IPS-NIHi11 (cell line): ENCODE measurements at regions not wholly inside any gene's neighbourhood (a gene's known extent, or its start where the extent isn't known, plus 50 kb on each side); places are given as distances from the start of the nearest gene placed in this dataset.

Source experiments
- DNase-seq: peaks from one replicate; pipeline ENCODE4 v3.0.0; 2012; ENCODE audit warnings: mixed read lengths, low spot score

DNA sequence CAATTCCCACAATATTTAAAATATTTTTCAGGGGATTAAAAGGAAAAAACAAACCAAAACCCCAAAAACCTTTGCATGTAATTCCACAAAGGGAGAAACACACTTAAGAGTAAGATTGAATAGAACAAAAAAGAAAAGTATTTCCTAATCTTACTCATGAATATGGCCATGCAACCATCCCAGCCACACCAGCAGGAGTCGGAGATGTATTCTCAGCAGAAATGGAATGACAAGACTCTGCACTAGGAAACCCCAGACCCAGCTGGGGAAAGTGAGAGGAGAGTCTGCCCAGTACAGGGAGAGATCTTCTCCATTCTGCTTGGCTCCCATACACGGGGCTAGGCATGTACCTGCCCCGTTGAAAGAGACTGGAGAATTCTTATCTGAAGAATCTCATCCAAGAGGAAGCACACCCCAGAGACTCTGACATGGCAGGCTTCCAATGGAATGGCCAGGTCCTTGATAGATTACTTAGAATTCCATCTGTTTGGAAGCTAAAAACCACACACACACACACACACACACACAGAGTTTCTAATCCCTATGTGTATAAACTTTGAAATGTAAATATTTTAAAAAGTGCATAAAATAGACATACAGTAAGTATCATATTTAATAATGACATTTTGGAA lies 118.8 kb downstream of the GADD45G start:
- no peak for DNase-seq

DNA sequence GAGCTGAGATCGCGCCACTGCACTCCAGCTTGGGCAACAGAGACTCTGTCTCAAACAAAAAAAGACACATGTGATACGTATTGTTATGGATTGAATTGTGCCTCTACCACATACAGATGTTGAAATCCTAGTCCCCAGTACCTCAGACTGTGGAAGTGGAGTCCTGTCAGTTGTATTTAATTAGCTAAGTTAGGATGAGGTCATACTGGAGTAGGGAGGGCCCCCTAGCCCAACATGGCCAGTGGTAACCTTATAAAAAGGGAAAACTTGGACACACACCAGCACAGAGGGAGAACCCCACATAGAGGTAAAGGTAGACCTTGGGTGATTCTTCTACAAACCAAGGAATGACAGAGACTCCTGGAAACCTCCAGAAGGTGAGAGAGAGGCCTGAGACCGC lies 119.8 kb downstream of the GADD45G start:
- DNase-seq = no peak

DNA sequence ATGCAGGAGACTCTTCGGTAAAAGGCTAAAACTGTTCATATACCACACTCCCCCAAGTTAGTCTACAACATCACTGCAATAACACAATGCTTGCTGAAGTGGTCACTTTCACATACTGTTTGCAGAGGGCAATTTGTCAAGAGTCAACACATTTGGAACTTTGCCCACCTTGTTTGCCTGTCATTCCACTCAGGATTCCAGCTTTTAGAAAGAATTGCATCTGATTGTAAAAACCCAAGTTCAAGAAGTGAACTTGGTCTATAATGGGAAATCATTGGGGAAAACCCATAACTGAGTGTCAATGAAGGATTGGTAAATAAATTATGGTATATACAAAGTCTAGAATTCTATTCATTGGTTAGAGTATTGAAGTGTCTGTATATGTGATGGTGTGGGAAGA lies 120.5 kb downstream of the GADD45G start:
- DNase-seq = no peak

DNA sequence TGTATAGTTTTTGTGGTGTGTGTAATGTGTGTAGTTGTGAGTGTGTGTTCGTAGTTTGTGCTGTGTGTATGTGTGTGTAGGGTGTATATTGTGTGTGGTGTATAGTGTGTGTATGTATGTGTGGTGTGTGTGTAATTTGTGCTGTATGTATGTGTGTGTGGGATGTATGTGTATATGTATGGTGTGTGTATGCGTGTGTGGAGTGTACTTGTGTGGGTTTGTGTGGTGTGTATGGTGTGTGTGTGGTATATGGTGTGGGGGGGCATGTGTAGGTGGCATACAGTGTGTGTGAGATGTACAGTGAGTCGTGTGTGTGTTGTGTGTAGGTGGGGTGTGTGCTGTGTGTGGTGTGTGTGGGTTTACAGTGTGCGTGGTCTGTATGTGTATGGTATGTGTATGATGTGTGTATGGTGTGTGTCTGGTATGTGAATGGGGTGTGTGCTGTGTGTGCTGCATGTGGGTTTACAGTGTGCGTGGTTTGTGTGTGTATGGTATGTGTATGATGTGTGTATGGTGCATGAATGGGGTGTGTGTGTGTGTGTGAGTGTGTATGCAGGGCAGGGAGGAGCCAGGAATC lies 125.2 kb downstream of the GADD45G start:
- DNase-seq = no peak

DNA sequence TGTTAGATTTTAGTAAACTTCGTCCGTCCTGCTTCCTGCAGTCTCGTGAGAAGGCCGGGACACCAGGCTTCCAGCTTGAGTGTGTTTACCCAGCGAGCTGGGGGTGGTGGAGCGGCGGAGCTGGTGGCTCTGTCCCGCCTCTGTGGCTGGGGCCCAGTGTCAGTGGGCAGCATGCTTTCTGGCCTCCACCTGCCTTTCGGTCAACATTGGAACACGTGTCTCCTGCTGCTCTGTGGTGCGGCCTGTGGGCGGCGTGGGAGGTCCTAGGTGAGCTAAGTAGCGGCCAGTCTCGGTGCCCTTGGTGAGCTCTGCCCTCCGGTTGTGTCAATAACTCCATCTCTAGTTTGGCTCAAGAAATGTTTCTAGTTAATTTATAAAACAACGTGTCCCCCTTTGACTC lies 125.9 kb downstream of the GADD45G start:
- peak; percentile 31 for DNase-seq

DNA sequence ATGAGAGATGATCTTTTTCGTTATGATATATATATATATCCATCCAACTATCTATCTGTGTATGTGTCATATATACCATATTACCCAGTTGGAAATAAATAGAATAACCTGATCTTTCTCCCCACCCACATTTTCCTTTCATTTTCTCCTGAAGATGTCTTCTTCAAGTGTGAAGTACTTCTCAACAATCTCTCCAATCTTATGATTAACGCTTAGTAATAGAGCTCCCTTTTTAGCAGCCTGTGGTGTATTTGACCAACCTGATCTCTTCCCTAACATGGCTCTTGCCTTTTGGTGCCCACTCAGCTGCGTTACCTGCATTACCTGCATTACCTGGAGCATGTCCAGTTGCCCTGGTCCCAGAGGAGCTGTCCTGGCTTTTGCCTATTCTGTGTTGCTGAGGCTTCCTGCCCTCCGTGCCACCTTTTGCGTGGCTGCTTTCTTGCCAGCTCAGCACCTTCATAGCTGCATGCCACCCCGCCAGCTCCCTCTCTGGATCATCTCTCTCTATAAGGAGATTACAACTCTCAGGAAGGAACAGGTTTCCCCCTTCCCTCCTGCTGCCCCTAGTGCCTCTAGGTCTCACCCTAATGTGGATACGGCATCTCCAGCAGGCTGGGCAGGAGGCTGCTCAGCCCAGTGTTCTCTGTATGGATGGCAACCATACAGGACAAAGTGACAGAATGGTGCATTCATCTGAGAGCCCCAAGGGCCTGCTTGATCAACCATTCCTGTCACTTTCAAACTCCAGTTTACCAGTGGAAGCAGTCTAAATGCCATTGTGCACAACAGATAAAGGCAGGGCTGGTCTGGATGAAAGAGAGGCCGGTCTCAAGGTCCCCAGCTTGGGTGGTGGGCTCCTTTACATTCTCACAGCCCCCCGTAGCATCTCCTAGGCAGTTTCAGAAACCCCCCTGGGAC lies 126.7 kb downstream of the GADD45G start:
- DNase-seq = no peak

DNA sequence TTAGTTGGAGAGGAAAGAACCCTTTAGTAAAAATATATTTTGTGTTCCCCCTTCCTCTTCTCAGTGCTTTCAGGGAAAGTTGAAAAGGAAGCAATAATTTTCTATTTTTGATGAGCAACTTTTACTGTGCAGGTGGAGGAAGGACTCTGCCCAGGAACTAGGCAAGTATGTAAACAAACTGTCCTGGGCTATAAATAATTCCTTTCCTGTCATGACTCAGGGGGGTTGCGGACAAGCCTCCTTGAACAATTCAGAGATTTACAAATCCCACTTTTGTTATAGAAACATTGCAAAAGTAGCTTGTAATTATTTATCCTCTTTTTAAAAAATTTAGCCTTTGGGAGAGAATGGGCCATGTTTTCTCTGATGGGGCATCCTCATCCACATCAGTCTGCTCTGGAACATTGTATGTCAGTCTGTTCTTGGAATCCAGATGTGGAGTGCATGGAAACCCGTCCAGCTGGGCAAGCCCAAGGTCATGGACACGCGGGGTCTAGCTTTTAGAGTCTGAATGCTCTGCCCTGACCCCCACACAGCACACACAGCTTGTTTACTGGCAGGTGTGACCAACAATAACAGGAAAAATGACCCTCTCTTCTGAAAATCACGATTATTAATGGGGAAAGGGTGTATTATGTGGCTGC lies 127.6 kb downstream of the GADD45G start:
- DNase-seq = no peak

DNA sequence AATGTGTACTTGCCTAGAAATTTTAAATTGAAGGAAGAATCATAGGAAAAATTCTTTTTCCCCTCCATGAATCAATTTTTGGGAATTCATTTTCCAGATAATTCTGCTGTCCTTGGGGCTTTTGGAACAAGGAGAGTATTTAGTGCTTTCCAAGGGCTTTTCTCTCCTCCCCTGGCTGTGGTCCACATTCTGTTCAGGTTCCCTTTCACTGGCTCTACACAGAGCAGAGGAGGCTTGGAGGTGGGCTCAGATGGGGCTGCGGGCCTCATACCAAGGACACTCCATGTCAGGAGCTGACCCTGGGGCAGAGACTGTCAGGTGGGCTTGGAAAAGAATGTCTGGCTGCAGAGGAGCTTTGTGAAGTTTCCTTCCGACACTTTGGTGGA lies 128.1 kb downstream of the GADD45G start:
- no peak for DNase-seq

DNA sequence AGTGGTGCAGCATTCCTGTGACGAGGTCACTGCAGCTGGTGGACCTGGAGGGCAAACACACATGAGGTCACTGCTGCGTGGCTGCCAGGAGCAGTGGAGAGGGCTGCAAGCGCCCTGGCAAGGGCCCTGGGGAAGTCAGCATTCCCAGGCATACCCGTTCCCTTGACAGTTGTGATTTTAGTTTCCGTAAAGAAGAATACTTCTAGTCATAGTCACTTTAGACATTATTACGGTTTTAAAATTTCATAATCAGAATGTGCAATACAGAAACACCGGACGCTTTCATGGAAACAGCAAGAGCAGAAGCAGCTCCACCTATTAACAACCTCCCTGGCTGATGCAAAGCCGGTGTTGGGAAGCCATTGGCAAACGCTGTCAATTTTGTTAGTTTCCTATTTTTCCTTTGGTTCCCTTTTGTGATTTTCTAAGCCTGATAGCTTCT lies 129.8 kb downstream of the GADD45G start:
- no peak for DNase-seq

DNA sequence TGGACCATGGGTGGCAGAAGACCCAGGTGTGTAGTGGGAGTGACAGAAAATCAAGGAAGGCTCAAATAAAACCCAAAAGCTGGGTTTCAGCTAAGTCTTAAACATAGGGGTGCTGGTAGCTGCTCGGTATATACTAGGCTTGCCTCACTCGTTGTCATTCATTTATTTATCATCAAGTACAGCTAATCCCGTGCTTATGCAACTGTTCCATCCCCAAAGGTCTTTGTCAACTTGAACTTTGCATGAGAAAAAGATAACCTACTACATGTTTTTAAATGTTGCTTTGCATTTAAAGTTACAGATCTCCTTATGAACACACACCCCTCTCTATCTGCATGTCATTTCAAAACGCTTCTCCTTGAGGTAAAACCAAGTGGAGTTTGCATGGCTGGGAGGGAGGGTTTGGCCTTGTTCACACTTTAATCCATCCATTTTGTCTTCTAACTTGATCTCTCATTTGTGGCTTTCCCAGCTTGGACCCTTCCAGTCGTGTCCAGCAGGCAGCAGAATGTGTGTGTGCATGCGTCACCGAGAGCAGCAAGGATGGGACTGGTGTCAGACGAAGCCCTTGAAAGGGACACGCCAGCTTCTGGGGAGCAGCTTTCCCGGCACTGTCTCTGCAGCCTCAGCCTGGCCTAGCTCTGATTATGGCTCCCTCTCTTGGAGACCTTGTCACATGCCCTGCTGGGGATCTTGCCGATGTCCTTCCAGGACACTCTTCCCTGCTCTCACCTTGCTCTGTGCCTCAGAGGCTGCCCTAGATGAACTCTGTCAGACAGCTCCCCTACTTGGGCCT lies 133.5 kb downstream of the GADD45G start:
- peak; percentile 37 for DNase-seq

DNA sequence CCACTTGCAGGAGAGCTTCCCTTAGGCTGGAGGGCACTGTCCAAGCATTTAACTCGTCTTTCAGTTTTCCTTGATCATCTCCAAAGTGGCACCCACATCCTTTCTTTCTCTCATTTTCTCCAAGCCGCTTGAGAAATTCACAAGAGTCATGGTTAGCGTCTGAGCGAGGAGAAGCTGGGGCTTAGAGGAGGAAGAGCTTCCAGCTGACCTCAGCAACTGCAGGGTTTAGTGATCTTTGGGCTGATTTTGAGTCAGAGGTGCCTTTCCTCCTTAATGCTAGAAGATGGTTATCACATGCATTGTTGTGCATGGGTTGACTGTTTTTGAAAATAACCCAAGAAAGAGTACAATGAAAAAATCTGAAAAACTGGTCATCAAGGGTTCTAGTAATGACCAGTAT lies 134.7 kb downstream of the GADD45G start:
- no peak for DNase-seq

DNA sequence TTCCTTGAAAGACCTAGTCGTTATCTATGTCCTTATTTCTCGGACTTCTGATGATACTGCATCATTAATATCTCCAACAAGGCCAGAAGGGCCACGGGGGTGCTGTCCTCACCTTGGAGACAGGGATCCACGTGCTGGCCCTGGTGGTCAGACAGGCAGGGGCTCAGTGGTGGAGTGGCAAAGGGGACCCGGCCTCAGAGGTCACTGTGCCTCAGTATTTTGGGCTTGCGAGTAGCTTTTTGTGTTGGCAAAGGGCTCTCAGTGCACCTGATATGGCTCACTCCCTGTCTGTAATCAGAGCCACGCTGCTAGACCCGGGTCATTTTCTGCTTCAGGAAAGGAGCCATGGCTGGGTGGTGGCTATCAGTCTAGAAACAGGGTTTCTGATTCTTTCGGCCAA lies 135.1 kb downstream of the GADD45G start:
- no peak for DNase-seq

DNA sequence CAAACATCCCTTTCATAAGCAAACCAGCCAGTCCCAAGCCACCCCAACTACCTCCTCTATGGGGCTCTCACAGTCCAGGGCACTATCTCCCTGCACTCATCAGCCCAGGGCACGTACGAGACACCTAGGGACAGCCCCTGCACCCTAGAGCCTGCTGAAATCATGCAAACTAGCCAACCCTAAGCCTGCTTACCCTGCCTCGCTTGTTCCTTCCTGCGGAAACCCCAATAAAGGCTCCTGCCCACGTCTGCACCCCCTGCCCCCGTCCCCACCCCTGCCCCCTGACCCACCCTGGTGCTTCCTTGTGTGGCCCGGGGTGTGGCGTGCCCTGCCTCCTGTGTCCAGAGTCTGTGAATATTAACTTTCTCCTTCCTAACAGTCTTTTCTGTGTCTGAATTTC lies 135.9 kb downstream of the GADD45G start:
- DNase-seq = no peak

DNA sequence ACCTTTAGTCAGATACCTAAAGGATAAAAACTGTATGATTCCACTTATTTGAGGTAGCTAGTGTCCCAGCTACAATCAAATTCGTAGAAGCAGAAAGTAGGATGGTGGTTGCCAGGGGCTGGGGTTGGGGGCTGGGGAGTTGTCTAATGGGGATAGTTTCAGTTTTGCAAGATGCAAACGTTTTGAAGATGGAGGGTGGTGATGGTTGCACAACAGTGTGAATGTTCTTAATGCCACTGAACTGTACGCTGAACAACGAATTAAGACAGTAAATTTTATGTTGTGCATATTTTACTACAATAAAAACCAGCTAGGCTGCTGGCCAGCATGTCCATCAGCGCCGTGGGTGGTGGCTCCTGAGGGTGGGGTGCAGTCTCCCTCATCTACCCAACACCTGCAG lies 137.8 kb downstream of the GADD45G start:
- no peak for DNase-seq

DNA sequence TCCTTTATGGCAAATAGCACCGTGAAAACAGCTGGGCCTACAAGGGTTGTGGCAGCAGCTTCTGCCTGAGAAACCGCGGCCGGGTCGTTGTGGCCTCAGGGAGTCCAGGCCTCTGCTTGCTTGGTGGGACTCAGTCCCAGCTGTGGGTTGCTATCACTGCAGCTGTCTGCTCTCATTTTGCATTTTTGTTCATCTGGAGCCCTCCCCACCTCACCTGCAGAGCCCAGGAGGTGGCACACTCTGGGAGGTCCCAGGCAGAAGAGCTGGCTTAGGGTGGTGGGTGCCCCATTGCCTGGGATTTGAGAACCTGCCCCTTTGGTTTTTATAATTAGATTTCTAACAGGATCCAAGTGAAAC lies 138.4 kb downstream of the GADD45G start:
- DNase-seq = no peak

DNA sequence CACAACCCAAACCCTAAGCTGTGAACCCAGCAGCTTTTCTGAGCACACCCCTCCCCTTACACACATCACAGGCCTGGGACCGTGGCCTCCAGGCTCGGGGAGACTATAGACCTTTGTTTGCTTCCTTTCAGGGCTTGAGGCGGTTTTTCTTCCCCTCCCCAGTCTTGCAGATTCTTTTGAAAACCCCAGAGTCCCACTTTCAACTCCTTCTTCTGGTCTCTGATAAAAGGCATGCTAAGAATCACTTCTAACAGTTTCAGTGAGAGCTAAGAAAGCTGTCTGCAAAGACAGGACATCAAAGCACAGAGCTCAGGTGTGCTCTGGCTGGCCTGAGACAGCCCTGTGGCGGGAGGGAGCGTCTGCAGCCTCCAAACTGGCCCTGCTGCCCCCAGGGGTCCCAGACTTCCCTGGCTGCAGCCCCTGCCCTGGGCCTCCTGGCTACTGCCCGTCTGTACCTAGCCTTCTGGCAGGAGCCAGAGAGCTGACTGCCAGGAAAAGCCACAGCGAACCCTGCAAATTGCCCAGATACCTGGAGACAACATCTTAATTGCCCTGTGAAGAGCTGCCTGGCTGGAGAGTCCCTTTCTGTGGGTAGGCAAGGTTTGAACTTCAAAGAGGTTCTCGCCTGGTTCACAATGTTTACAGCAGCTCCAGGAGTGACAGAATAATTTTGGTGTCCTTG lies 138.9 kb downstream of the GADD45G start:
- peak; percentile 65 for DNase-seq

DNA sequence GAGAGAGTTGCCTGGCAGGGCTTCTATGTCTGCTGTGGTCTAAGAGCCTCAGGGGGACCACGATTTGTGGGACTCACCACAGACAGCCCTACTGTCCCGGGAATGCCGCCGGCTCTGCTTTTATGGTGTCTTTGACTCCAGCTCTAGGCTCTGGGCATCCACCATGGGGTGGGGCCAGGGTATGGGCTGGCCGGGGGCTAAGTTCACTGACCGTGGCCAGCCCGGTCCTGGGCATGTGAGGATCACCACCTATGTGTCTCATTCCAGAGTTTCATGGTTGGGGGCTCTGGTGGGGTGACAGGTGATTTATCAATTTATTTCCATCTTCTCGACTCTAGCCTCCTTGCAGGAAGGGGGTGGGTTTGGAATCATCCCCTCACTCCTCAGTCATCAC lies 139.4 kb downstream of the GADD45G start:
- DNase-seq = no peak

DNA sequence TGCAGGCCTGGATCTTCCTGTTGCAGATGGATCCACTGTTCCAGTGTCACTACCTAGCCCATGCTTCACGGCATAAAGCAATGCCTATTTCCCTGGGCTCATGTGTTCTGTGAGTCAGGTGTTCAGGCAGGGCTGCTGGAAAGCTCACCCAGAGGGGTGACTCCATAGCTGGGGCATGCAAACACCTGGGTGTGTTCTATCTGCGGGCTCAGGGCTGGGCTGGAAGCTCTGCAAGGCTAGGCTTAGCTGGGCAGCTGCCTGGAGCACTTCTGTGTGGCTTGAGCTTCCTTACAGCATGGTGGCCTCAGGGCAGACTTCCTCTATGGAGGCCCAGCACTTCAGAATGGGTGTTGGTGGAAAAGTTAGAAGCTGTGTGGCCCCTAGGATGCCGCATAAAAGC lies 139.9 kb downstream of the GADD45G start:
- no peak for DNase-seq

DNA sequence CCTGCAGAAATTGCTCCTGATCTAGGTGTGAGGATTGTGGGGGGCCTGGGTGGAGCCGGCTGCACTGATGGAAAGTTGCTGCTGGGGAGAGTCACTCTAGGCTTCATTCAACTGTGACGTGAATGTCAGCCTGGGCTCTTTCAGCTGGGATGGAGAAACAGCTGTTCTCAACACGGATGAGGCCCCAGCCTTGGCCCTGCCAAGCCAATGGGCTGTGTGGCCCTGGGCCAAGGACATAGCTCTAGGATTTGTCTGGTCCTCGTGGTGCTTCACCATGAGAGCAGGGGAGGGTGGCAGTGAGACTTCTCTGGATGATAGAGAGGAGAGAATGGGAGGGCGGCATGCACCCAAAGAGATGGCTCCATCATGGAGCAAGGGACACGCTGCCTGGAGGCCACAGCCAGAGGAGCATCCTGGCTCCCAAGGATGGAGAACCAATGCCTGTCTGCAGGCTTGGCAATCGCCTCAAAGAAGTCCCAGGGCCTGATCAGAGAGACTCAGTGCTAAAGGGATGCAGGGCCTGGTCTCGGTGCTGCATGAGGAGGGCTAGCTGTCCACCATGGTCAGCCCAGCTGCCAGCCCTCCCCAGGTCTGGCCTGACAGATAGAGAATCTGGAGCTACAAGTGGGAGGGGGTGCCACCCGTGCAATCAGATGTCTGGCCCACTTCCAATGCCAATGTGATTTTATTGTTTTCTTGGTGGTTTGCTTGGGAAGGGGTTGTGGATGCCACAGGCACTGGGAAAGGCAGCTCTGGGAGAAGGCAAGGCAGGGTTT lies 141.0 kb downstream of the GADD45G start:
- no peak for DNase-seq

DNA sequence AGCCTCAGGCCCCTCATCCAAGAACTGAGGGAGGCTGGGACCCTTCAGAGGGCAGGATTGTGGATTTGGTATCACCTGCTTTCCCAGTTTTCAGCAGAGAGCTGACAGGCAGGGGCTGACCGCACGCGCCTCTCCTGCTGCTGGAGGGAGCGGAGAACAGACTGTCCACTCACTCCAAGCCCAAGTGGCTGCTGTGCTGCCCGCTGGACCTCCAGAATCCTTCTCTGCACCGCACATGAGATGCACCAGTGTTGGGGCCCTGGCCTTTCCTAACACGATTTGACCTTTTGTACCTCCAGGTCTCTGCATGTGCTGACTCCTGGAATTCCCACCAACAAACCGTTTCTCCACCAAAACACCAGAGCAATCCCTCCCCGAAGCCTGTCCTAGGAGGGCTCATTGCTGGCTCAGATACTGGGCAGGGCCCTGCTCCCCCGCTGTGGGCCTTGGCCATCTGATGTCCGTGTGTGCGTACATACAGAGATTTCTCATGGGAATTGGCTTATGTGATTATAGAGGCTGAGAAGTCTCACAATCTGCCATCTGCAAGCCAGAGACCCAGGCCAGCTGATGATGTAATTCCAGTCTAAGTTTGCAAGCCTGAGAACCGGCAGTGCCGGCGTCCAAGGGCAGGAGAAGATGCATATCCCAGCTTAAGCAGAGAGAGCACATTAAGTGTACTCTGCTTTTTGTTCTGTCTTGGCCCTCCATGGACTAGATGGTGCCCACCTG lies 141.7 kb downstream of the GADD45G start:
- no peak for DNase-seq
